ENCODE measurements at regions not wholly inside any gene's neighbourhood (a gene's known extent, or its start where the extent isn't known, plus 50 kb on each side); places are given as distances from the start of the nearest gene placed in this dataset.

GRCh38 chr7:45470031-45470430, 104.1 kb upstream of the ADCY1 start:
- ATAC-seq, result no peak
- no peaks in the 10 kb centered on the region for H3K36me3 Mint-ChIP-seq
- no peak for DNase-seq (ENCODE audit: low spot score)
- no peak overlapping the region for H3K27ac Mint-ChIP-seq
- no peak overlapping the region for H3K4me3 Mint-ChIP-seq
- H3K4me1 Mint-ChIP-seq (ENCODE audit: low read depth in 2 of 2), result no peaks in the 10 kb centered on the region
- H3K27me3 Mint-ChIP-seq, result peaks cover 14 to 46% of the 10 kb centered on the region in 2 donors
- no peaks in the 10 kb centered on the region for H3K9me3 Mint-ChIP-seq

- H3K27ac Mint-ChIP-seq, result no peak overlapping the region
- no peaks in the 10 kb centered on the region for H3K4me1 Mint-ChIP-seq (ENCODE audit: low read depth in 2 of 2)
- H3K4me3 Mint-ChIP-seq, result no peak overlapping the region
- ATAC-seq (no peak), DNase-seq (ENCODE audit: low spot score) (no peak)
- H3K27me3 Mint-ChIP-seq, result peaks cover 6 to 40% of the 10 kb centered on the region in 2 donors
- H3K9me3 Mint-ChIP-seq, result no peaks in the 10 kb centered on the region
- no peaks in the 10 kb centered on the region for H3K36me3 Mint-ChIP-seq
Observed at GRCh38 chr7:45479781-45480180, 94.4 kb upstream of the ADCY1 start.

- no peaks in the 10 kb centered on the region for H3K9me3 Mint-ChIP-seq
Observed at GRCh38 chr7:45482451-45482850, 91.7 kb upstream of the ADCY1 start.

DNA sequence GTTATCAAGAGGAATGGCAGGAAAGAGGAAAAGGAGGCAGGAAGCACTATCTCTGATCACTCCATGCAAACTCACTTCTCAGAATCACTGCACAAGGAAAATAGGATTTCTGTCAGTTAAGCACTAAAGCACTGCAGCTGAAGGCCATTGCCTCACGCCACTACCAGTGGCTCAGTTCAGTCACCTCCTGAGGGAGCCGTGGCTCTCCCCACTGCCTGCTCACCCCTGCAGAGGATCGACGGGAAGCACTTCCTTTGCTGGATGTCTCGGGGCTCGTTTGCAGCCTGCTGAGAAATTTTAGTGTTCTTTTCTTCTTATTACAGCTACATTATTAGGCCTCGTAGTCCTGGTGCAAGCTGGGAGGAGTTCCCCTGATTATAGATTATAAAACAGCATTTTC, 90.1 kb upstream of the ADCY1 start:
- ATAC-seq (peak in 1 of 2 donors; percentile 20), DNase-seq (ENCODE audit: low spot score) (no peak)
- Mint-ChIP-seq H3K27me3 (peaks cover 2 to 16% of the 10 kb centered on the region in 2 donors), H3K36me3 (no peaks in the 10 kb centered on the region), H3K27ac (no peak overlapping the region), H3K4me1 (ENCODE audit: low read depth in 2 of 2) (no peaks in the 10 kb centered on the region), H3K9me3 (no peaks in the 10 kb centered on the region), H3K4me3 (no peak overlapping the region)

More at GRCh38 chr7:45482451-45482850, 91.7 kb upstream of the ADCY1 start:
- H3K4me3 Mint-ChIP-seq, result no peak overlapping the region
- no peak for ATAC-seq
- H3K4me1 Mint-ChIP-seq (ENCODE audit: low read depth in 2 of 2), result no peaks in the 10 kb centered on the region
- peaks cover 2 to 17% of the 10 kb centered on the region in 2 donors for H3K27me3 Mint-ChIP-seq
- no peak overlapping the region for H3K27ac Mint-ChIP-seq
- H3K36me3 Mint-ChIP-seq, result no peaks in the 10 kb centered on the region
- no peak for DNase-seq (ENCODE audit: low spot score)

GRCh38 chr7:45486575-45486974, 87.6 kb upstream of the ADCY1 start:
- no peak overlapping the region for H3K4me3 Mint-ChIP-seq
- DNase-seq (ENCODE audit: low spot score) (no peak), ATAC-seq (no peak)
- no peaks in the 10 kb centered on the region for H3K9me3 Mint-ChIP-seq
- peaks cover 7 to 16% of the 10 kb centered on the region in 2 donors for H3K27me3 Mint-ChIP-seq
- no peaks in the 10 kb centered on the region for H3K4me1 Mint-ChIP-seq (ENCODE audit: low read depth in 2 of 2)
- H3K27ac Mint-ChIP-seq, result no peak overlapping the region
- H3K36me3 Mint-ChIP-seq, result no peaks in the 10 kb centered on the region

DNA sequence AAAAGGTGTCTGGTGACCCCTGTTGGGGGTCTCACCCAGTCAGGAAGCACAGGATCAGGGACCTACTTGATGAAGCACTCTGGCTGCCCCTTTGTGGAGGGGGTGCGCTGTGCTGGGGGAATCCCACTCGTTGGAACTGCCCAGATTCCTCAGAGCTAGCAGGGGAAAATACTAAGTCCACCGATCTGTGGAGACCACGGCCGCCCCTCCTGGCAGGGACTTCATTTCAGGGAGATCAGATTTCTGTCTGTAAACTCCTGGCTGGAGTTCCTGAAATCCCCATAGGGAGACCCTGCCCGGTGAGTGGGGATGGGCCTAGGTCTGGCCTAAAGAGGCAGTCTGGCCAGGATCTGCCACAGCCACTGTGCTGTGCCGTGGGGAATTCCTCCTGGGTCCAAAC, 79.3 kb upstream of the ADCY1 start:
- H3K4me1 Mint-ChIP-seq (ENCODE audit: low read depth in 2 of 2), result no peaks in the 10 kb centered on the region
- no peak for ATAC-seq
- H3K36me3 Mint-ChIP-seq, result peaks cover 10% of the 10 kb centered on the region
- DNase-seq (ENCODE audit: low spot score), result no peak
- H3K27me3 Mint-ChIP-seq, result peaks cover 20 to 53% of the 10 kb centered on the region in 2 donors
- no peak overlapping the region for H3K4me3 Mint-ChIP-seq
- no peak overlapping the region for H3K27ac Mint-ChIP-seq
- H3K9me3 Mint-ChIP-seq, result peaks cover 3% of the 10 kb centered on the region

- Mint-ChIP-seq H3K9me3 (peaks cover 3% of the 10 kb centered on the region), H3K36me3 (peaks cover 10% of the 10 kb centered on the region), H3K27me3 (peaks cover 20 to 53% of the 10 kb centered on the region in 2 donors), H3K4me1 (ENCODE audit: low read depth in 2 of 2) (no peaks in the 10 kb centered on the region), H3K27ac (no peak overlapping the region), H3K4me3 (no peak overlapping the region)
- no peak for ATAC-seq
- DNase-seq (ENCODE audit: low spot score), result no peak
Observed at GRCh38 chr7:45495618-45496017, 78.5 kb upstream of the ADCY1 start.

DNA sequence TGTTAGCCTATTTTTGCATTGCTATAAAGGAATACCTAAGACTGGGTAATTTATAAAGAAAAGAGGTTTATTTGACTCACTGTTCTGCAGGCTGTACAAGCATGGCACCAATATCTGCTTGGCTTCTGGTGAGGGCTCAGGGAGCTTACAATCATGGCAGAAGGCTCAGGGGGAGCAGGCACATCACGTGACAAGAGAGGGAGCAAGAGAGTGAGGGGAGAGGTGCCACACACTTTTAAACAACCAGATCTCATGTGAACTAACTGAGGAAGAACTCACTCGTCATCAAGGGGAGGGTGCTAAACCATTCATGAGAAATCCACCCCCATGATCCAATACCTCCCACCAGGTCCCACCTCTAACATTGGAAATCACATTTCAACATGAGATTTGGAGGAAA, 73.9 kb upstream of the ADCY1 start:
- Mint-ChIP-seq H3K27ac (no peak overlapping the region), H3K4me3 (no peak overlapping the region), H3K27me3 (peaks cover 17 to 18% of the 10 kb centered on the region in 2 donors), H3K9me3 (no peaks in the 10 kb centered on the region), H3K4me1 (ENCODE audit: low read depth in 2 of 2) (no peaks in the 10 kb centered on the region), H3K36me3 (peaks cover 3% of the 10 kb centered on the region)
- no peak for DNase-seq (ENCODE audit: low spot score)
- no peak for ATAC-seq

DNA sequence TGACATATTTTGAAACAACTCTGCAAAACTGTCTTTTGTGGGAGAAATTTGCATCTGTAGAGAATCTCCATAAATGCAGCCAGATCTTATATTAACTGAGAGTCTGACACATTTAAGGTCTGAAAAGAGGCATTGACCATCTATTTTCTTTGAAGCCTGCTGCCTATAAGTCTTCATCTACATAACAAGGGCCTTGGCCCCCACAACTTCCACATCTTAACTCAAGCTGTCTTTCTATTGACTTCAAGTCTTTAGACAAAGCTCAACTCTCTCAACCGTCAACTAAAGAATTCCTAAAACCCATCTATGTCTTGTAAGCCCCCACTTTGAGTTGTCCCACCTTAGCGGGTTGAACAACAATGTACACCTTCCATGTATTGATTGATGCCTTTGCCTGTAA, 72.4 kb upstream of the ADCY1 start:
- Mint-ChIP-seq H3K9me3 (peaks cover 7% of the 10 kb centered on the region), H3K36me3 (peaks cover 9% of the 10 kb centered on the region), H3K27ac (no peak overlapping the region), H3K4me3 (no peak overlapping the region), H3K4me1 (ENCODE audit: low read depth in 2 of 2) (peaks cover 4 to 6% of the 10 kb centered on the region in 2 donors), H3K27me3 (peaks cover 9 to 12% of the 10 kb centered on the region in 2 donors)
- ATAC-seq, result no peak
- DNase-seq (ENCODE audit: low spot score), result no peak

DNA sequence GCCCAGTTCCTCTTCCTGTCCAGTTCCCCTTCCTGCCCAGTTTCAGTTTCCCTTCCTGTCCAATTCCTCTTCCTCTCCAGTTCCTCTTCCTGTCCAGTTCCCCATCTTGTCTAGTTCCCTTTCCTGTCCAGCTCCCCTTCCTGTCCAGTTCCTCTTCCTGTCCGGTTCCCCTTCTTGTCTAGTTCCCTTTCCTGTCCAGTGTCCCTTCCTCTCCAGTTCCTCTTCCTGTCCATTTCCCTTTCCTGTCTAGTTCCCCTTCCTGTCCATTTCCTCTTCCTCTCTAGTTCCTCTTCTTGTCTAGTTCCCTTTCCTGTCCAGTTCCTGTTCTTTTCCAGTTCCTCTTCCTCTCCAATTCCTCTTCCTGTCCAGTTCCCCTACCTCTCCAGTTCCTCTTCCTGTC, 68.1 kb upstream of the ADCY1 start:
- DNase-seq (ENCODE audit: low spot score), result no peak

DNA sequence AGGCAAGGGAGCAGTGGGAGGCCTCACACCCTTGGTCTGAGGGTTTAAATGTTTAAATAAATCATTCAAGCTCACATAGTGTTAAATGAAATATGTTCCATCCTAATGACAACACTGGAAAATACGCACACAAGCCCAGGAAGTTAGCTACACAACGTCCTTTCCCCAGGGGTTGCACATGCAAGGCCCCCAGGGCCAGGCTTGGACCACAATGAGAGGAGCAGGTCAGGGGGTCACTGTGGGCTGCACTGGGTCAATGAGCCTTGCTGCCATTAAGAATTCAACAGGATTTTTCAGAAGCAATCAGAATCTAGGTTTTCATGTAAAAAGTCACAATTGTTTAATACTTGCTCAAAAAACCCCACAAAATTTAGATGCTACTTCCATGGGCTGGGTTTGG, 64.9 kb upstream of the ADCY1 start:
- Mint-ChIP-seq H3K27ac (no peak overlapping the region), H3K36me3 (peaks cover 18% of the 10 kb centered on the region), H3K4me3 (no peak overlapping the region), H3K4me1 (ENCODE audit: low read depth in 2 of 2) (peaks cover 4 to 6% of the 10 kb centered on the region in 2 donors), H3K9me3 (peaks cover 16% of the 10 kb centered on the region), H3K27me3 (peaks cover 3 to 9% of the 10 kb centered on the region in 2 donors)
- ATAC-seq (no peak), DNase-seq (ENCODE audit: low spot score) (no peak)

More for the DNA sequence above, 68.1 kb upstream of the ADCY1 start:
- ATAC-seq, result no peak
- no peak overlapping the region for H3K27ac Mint-ChIP-seq
- peaks cover 16% of the 10 kb centered on the region for H3K9me3 Mint-ChIP-seq
- H3K36me3 Mint-ChIP-seq, result peaks cover 18% of the 10 kb centered on the region
- H3K4me1 Mint-ChIP-seq (ENCODE audit: low read depth in 2 of 2), result peaks cover 4 to 6% of the 10 kb centered on the region in 2 donors
- peaks cover 0 to 3% of the 10 kb centered on the region in 2 donors for H3K27me3 Mint-ChIP-seq
- no peak overlapping the region for H3K4me3 Mint-ChIP-seq

DNA sequence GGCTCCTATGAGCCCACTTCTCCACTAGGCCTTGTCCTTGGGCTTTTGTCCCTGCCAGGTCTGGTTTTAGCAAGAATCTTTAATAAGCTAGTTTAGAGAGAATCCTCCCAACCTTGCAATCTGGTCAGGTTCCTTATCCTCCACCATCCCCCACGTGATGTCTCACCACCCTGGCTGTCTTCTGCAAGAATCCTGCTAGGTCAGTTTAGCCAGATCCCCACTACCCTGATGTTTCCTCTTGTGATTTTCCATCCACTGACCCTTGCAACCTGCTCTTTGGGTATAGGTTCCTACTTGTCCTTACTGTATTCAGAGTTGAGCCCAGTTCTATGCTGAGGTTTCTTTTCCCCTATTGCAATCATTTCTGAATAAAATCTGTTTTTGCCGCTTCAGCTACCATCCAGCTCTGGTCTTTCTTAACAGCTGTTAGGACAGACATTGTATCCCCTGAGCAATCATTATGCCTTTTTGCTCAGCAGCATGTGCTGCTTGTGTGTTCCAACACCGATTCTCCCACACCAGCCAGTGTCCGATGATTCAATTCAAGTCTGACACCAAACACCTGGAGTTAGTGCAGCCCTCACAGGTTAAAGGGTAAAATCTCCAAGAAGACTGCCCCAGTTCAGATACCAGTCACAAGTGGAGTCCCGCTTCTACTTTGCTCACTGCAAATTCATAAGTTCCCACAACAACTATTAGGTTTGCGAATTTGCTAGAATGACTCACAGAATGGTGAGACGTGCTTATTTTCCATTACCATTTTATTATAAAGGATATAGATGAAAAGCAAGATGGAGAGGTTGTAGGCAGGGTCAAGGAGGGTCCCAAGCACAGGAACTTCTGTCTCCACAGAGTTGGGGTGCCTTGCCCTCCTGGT, 62.2 kb upstream of the ADCY1 start:
- H3K4me3 Mint-ChIP-seq, result no peak overlapping the region
- H3K36me3 Mint-ChIP-seq, result peaks cover 10% of the 10 kb centered on the region

DNA sequence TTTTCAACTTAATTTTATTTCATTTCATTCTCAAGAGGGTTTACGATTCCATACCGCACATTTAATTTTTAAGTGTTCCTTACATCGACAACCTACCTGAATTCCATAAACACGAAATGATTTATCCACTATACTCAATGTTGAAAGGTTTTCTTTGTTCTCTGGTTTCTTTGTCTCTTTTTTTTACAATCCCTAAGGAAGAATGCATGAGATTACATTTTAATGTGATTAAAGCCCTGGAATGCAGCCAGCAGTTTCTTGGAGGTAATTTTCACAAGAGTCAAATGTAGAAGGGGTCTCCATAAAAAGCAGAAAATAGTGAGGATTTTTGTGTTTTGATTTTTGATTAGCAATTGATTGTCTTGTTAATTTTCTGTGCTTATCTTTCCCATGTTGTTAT, 59.2 kb upstream of the ADCY1 start:
- no peak overlapping the region for H3K4me3 Mint-ChIP-seq
- H3K9me3 Mint-ChIP-seq, result peaks cover 6% of the 10 kb centered on the region
- no peak for ATAC-seq
- no peak overlapping the region for H3K27ac Mint-ChIP-seq
- no peaks in the 10 kb centered on the region for H3K4me1 Mint-ChIP-seq (ENCODE audit: low read depth in 2 of 2)
- no peak for DNase-seq (ENCODE audit: low spot score)
- H3K27me3 Mint-ChIP-seq, result peaks cover 12 to 17% of the 10 kb centered on the region in 2 donors
- peaks cover 5% of the 10 kb centered on the region for H3K36me3 Mint-ChIP-seq

More for the DNA sequence above, 62.2 kb upstream of the ADCY1 start:
- Mint-ChIP-seq H3K27ac (no peak overlapping the region), H3K27me3 (peaks cover 7 to 17% of the 10 kb centered on the region in 2 donors), H3K4me1 (ENCODE audit: low read depth in 2 of 2) (no peaks in the 10 kb centered on the region), H3K9me3 (peaks cover 8% of the 10 kb centered on the region)
- ATAC-seq (no peak), DNase-seq (ENCODE audit: low spot score) (no peak)

DNA sequence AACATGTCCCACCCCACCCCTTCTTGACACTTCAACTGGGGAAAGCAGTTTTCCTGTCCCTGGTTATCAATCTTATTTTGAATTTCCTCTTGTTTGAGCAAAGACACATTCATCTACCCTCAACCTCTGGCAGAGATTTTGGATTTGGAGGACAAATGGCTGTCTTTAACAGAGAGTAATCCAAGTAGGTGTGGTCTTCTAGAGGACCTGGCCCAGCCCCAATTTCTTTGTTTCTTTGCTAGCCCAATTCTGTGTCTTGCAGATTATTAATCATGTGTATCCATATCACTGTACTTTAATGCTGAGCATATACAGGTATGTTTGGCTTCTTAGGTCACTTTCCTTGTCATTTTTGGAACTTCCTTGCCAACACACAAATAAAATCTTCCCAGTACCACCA, 58.8 kb upstream of the ADCY1 start:
- H3K27me3 Mint-ChIP-seq, result peaks cover 12 to 17% of the 10 kb centered on the region in 2 donors
- H3K4me1 Mint-ChIP-seq (ENCODE audit: low read depth in 2 of 2), result no peaks in the 10 kb centered on the region
- H3K36me3 Mint-ChIP-seq, result peaks cover 5% of the 10 kb centered on the region
- peaks cover 6% of the 10 kb centered on the region for H3K9me3 Mint-ChIP-seq
- no peak for DNase-seq (ENCODE audit: low spot score)
- H3K27ac Mint-ChIP-seq, result no peak overlapping the region
- H3K4me3 Mint-ChIP-seq, result no peak overlapping the region
- ATAC-seq, result no peak
